Posterior vena cava (tissue), 2 donors: ENCODE measurements at regions not wholly inside any gene's neighbourhood (a gene's known extent, or its start where the extent isn't known, plus 50 kb on each side); places are given as distances from the start of the nearest gene placed in this dataset.

Experiments
- DNase-seq: peaks from one replicate; pipeline ENCODE4 v3.0.0-alpha.2; 2020; ENCODE audit warnings: low spot score
- intact Hi-C, 2 donors: fragments of 100-400 bp; cut with DNase I; formaldehyde crosslinking; loops; one replicate each; pipeline versions ENCODE4 v1.14.1 to v1.14.2; 2022 to 2023
- donor health status: DM: yes; HTN: yes; CAD: no.
- donor health status: DM: yes; HTN: yes; CAD: no.

GRCh38 chr9:108142504-108143201 lies 653.1 kb upstream of the KLF4 start:
- intact Hi-C loops: no loop called here
- DNase-seq: peak; percentile 95

GRCh38 chr9:108142142-108142503 lies 652.6 kb upstream of the KLF4 start:
- DNase-seq: no peak
- intact Hi-C loops: no loop called here

DNA sequence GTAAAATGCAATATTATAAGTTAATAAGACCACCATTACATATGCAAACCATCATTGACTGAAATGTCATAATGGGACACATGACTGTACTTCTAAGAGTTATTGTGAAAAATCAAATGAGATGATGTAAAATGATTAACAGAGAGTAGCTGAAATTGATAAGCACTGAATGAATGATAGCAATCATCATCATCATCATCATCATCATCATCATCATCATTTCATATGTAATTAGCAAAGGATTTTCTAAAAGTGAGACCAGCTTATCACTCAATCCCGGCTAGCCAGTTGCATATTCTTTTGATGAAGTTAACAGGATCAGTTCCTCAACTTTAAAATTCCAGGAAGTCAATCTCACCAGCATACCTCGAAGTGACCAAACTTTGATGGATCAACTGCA lies 650.3 kb upstream of the KLF4 start:
- DNase-seq: no peak
- intact Hi-C loops: no loop called here

- no peak for DNase-seq
- intact Hi-C loops: no loop called here
Observed at GRCh38 chr9:108138516-108138915, 648.9 kb upstream of the KLF4 start.

DNA sequence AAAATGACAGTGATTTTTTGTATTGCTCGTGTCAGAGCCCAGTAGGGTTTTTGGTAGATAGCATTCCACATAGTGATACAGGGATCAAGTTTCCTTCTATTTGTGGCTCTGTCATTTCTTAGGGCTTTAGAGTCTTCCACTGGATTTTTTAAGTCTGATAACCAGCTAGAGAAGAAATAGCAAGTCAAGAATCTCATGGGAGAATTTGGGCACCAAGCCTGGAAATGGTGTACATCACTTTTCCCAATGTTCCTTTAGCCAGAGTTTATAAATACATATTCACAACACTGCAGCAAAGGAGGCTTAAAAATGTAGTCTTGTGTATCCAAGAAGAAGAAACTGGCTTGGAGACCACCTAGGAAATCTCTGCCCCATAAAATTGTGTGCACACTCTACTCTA lies 647.1 kb upstream of the KLF4 start:
- intact Hi-C loops: no loop called here
- no peak for DNase-seq

GRCh38 chr9:108134486-108135128 lies 645.0 kb upstream of the KLF4 start:
- DNase-seq: no peak
- intact Hi-C loops: no loop called here

DNA sequence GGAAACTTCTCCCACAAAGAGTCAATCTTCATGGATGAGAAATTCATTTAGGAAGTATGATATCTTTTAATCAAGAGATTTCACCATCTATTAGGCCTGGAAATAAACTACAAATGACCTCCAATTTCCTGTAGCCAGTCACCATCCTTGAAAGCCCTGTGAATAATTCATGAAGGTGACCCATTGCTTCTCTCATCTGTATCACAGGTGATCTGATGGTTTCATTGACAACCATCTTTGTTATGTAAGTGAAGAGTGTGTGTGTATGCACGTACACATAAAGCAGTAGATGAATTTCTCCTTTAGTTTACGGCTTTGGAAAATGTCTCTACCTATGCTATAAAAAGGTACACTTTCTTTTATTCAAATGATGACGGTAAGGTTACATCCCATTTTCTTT lies 644.1 kb upstream of the KLF4 start:
- DNase-seq: no peak
- intact Hi-C loops: no loop called here

DNA sequence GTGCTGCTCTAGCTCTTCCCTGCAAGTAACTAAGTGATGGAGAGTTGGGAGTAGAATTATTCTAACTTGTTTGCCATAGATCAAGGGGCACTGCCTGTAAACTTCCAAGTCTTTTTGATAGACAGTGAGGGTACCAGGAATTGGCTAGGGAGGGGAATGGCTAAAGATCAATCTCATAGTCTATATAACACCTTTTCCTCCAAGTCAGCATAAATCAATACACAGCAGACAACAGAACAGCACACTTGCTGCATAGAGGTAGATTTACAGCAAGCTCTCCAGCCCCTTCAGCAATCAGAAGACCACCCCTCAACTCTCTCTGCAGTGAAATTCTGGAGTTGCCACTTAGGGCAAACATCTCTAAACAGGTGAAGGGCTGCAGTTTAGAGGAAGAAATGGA lies 643.5 kb upstream of the KLF4 start:
- DNase-seq: no peak
- intact Hi-C loops: no loop called here

DNA sequence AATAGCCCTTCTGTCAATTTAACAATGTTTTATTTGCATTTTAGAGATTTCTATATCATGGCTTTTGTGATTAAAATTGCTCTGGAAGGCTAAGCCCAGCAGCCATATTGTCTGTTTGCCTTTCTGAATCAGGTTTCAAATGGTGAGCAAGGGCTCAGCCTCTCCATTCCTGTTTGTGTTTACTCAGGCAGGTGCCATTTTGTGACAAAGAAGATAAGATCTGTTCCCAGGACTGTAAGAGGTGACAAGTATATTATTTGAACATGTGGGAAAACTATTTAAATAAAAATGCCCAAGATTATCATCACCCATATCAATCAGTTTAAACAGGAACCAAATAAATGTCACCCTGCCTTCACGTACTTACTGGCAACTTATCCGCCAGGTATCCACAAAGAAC lies 641.3 kb upstream of the KLF4 start:
- intact Hi-C loops: loop anchor here in 1 of 2 donors (1.0 kb wide), 1 partner anchor 27 kb away; no protein-coding TSS in a partner anchor
- no peak for DNase-seq

DNA sequence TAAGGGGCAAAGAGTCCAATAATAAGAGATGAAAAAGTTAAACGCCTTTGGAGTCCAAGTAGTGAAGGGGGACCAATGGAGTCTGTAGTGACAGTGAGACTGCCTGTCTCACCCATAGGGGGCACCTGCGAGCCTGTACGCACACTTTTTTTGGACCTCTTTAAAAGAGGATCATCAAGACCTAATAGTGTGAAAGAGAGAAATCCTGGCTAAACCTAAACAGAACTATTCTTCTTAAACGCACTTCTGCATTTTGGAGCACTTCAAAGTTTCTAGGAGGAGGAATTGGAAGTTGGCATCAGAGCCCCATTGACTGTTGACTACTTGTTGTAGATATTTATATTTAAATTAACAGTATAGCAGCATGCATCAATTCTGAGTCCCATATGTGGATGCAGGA lies 636.1 kb upstream of the KLF4 start:
- intact Hi-C loops: no loop called here

DNA sequence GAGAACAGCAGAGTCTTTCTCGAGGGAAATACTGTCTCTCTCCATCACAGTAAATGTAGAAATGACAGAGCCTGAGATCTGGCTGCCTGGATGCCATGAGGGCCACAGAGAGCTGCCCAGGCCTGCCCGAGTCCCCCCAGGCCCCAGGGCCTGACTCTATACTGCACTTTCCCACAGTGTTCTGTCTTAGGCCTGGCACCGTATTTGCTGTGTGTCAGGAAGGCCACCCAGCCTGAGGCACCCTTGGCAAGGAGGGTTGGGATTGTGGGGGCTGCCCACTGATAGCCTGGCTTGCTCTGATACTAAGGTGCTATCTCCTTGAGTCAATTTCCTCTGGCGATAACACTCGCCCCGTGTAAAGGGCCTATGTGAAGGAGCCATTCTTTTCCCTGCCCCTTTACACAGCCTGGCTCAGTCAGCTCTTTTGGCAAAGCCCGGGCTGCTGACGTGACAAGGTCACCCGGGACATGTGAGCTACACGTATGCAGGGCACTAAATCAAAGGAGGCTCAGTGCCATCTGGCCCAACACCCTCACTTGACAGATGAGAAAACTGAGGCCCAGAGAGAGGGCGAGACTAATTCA lies 630.1 kb upstream of the KLF4 start:
- no peak for DNase-seq
- intact Hi-C loops: no loop called here

More for the DNA sequence above, 636.1 kb upstream of the KLF4 start:
- DNase-seq: no peak

DNA sequence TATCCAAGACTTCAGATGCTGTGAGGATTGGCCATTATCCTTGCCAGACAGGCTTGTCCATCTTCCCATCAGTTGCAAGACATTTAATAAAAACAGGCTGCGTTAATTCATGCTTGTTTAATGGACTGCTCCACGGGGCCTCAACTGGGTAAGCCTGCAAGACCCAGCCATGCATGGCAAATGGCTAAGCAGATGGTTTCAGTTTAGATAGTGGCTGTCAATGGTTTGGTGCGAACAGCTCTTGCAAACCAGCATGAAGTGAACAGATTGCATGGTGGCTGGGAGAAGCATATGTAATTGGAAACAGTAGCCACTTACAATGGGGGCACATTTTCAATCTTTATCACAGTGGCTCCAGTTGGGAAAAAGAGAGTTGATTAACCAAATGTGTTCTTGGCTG lies 628.2 kb upstream of the KLF4 start:
- intact Hi-C loops: no loop called here
- DNase-seq: no peak

DNA sequence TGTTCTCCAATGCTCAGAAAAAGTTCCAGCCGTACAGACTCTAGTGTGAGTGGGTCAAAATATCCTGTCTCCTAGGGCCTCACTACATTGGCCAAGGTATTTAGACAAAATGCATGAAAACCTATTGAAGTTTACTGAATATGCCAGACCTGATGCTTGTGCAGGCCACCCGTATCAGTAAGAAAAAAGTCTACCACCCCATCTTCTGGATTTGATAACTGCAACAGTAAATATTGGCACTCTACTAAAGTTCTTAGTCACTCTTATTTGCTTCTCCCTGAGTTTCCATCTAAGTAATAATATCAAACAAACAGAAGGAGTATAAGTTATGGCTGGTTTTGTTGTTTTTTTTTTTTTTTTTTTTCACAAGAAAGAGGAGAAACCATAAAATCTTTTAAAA lies 627.7 kb upstream of the KLF4 start:
- intact Hi-C loops: no loop called here
- DNase-seq: no peak

DNA sequence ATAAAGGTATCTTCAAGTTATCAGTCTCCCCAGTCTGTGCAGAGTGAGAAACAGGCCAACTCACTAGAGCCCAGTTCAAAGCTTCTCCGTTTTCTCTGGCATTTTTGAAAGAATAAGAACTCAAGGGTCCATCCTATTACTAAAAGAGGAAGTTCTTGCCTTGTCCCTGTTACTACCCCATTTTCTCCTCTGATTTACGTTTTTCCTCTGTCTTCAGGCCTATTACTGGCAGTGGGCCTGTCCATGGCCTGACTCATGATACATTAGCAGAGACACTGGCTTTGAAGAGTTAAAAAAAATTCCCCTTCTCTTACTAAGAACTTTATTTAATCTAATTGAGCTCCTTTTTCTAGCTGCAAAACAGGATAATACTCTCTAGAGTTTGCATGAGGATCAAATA lies 624.0 kb upstream of the KLF4 start:
- intact Hi-C loops: no loop called here

GRCh38 chr9:108109927-108110690 lies 620.5 kb upstream of the KLF4 start:
- intact Hi-C loops: no loop called here

More for the DNA sequence above, 624.0 kb upstream of the KLF4 start:
- DNase-seq: no peak

GRCh38 chr9:108108852-108109448 lies 619.4 kb upstream of the KLF4 start:
- no peak for DNase-seq
- intact Hi-C loops: no loop called here

More at GRCh38 chr9:108109927-108110690, 620.5 kb upstream of the KLF4 start:
- no peak for DNase-seq

GRCh38 chr9:108108280-108108851 lies 618.8 kb upstream of the KLF4 start:
- no peak for DNase-seq
- intact Hi-C loops: no loop called here

GRCh38 chr9:108105885-108106284 lies 616.3 kb upstream of the KLF4 start:
- DNase-seq: no peak
- intact Hi-C loops: no loop called here

DNA sequence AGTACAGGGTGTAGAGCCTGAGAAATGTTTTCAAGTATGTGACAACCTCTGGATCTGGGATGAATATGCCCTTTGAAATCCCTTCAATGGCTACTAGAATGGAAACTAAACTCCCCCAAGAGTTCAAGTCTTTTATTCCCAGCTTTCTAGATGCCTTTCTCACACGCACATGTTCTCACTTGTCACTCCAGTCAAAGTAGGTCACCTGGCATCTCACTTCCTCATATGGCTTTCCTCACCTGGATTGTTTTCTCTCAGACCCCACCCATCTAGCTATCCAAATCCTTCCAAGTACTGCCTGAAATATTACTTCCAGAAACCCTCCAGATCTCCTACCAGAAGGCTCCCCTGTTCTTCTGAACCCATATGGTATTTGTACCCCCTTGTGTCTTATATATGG lies 615.4 kb upstream of the KLF4 start:
- DNase-seq: no peak
- intact Hi-C loops: loop anchor here in 1 of 2 donors (1.0 kb wide), 1 partner anchor 26 kb away; no protein-coding TSS in a partner anchor
